ENCODE measurements at regions not wholly inside any gene's neighbourhood (a gene's known extent, or its start where the extent isn't known, plus 50 kb on each side); places are given as distances from the start of the nearest gene placed in this dataset.
"Not testable (repeated sequence)": the region's sequence is repeated elsewhere in the genome, so short reads cannot be mapped to it uniquely, and the experiment has no call there.

- H3K36me3 ChIP-seq = no peaks in the 10 kb centered on the region
- TF ChIP-seq CTCF (IDR thresholded peaks at IDR 0.05) (no peak), POLR2A (IDR thresholded peaks at IDR 0.05) (no peak)
- H3K4me3 ChIP-seq = no peak overlapping the region
- no peaks in the 10 kb centered on the region for H3K4me1 ChIP-seq
- no peak for ATAC-seq
- peaks cover 0 to 10% (median 0%) of the 10 kb centered on the region in 12 donors for H3K9me3 ChIP-seq
- intact Hi-C loops (cut with DNase I) = no loop called here
- no peaks in the 10 kb centered on the region for H3K27me3 ChIP-seq
- no peak overlapping the region for H3K27ac ChIP-seq
- DNase-seq = no peak
- WGBS, 4 donors = 91 to 97% (median 95%) methylated on average over 2 of the region's 2 CpGs
Observed at GRCh38 chr14:83711046-83711445, 1818.9 kb upstream of the FLRT2 start.

GRCh38 chr14:83712418-83713129 is 1817.4 kb upstream of the FLRT2 start:
- H3K9me3 ChIP-seq = peaks cover 0 to 10% (median 0%) of the 10 kb centered on the region in 12 donors
- no peaks in the 10 kb centered on the region for H3K4me1 ChIP-seq
- H3K27ac ChIP-seq = no peak overlapping the region
- ATAC-seq = no peak
- intact Hi-C loops (cut with DNase I) = no loop called here
- 49 to 60% (median 51%) methylated on average over 2 of the region's 2 CpGs for WGBS, 4 donors
- no peaks in the 10 kb centered on the region for H3K36me3 ChIP-seq
- H3K27me3 ChIP-seq = no peaks in the 10 kb centered on the region
- no peak for DNase-seq
- TF ChIP-seq POLR2A (IDR thresholded peaks at IDR 0.05) = no peak
- H3K4me3 ChIP-seq = no peak overlapping the region

GRCh38 chr14:83713732-83714131 is 1816.2 kb upstream of the FLRT2 start:
- no peak overlapping the region for H3K4me3 ChIP-seq
- no peak overlapping the region for H3K27ac ChIP-seq
- intact Hi-C loops (cut with DNase I) = no loop called here
- peaks cover 0 to 10% (median 0%) of the 10 kb centered on the region in 12 donors for H3K9me3 ChIP-seq
- WGBS, 4 donors = 48 to 55% (median 55%) methylated on average over 2 of the region's 2 CpGs
- no peaks in the 10 kb centered on the region for H3K27me3 ChIP-seq
- TF ChIP-seq CTCF (IDR thresholded peaks at IDR 0.05) (no peak), POLR2A (IDR thresholded peaks at IDR 0.05) (no peak)
- no peaks in the 10 kb centered on the region for H3K36me3 ChIP-seq
- ATAC-seq (peak in 1 of 4 donors; percentile 67), DNase-seq (no peak)
- H3K4me1 ChIP-seq = no peaks in the 10 kb centered on the region

- ATAC-seq = no peak
- no peak for DNase-seq
- peaks cover 0 to 9% (median 0%) of the 10 kb centered on the region in 12 donors for H3K9me3 ChIP-seq
- H3K4me3 ChIP-seq = no peak overlapping the region
- no peaks in the 10 kb centered on the region for H3K27me3 ChIP-seq
- H3K4me1 ChIP-seq = no peaks in the 10 kb centered on the region
- TF ChIP-seq POLR2A (IDR thresholded peaks at IDR 0.05) = no peak
- no peak for TF ChIP-seq CTCF (IDR thresholded peaks at IDR 0.05)
- H3K36me3 ChIP-seq = no peaks in the 10 kb centered on the region
- intact Hi-C loops (cut with DNase I) = no loop called here
- no peak overlapping the region for H3K27ac ChIP-seq
Observed at GRCh38 chr14:83714151-83714550, 1815.8 kb upstream of the FLRT2 start.

- H3K27ac ChIP-seq; H3K27me3 ChIP-seq; ATAC-seq; H3K36me3 ChIP-seq; DNase-seq; H3K4me1 ChIP-seq; H3K4me3 ChIP-seq; H3K9me3 ChIP-seq; intact Hi-C loops (cut with DNase I): not testable (repeated sequence)
- WGBS, 4 donors = 93 to 97% (median 94%) methylated on average over 12 of the region's 12 CpGs
Observed at GRCh38 chr14:83719435-83719834, 1810.5 kb upstream of the FLRT2 start.
